Smooth muscle cell (in vitro differentiated cells): ENCODE measurements at regions not wholly inside any gene's neighbourhood (a gene's known extent, or its start where the extent isn't known, plus 50 kb on each side); places are given as distances from the start of the nearest gene placed in this dataset.
A peak's percentile ranks its signal among the peaks of the same experiment; 100 is the strongest.

Experiments
- DNase-seq: peaks from one replicate; lab custom pipeline; 2025; ENCODE audit not compliant: unreplicated experiment; lab: John Stamatoyannopoulos, UW
- H2AFZ ChIP-seq: fragments of 200-600 bp; sonication (generic); 2 replicates; pipeline ENCODE4 v1.6.0; 2016; ENCODE audit warnings: antibody characterized with exemption, low read depth, mild to moderate bottlenecking
- H3F3A ChIP-seq: fragments of 200-600 bp; sonication (generic); 2 replicates; pipeline ENCODE4 v1.6.0; 2017; ENCODE audit warnings: antibody characterized with exemption, low read depth
- H3K27ac ChIP-seq: fragments of 200-600 bp; sonication (generic); 2 replicates; pipeline ENCODE4 v1.5.1; 2016; ENCODE audit warnings: low read depth, mild to moderate bottlenecking
- H3K27me3 ChIP-seq: fragments of 200-600 bp; sonication (generic); 2 replicates; pipeline ENCODE4 v1.6.1; 2016; ENCODE audit warnings: low read depth, mild to moderate bottlenecking
- H3K36me3 ChIP-seq: fragments of 200-600 bp; sonication (generic); 2 replicates; pipeline ENCODE4 v1.5.1; 2016; ENCODE audit warnings: low read depth
- H3K4me1 ChIP-seq: fragments of 200-600 bp; sonication (generic); 2 replicates; pipeline ENCODE4 v1.5.1; 2016; ENCODE audit warnings: low read depth
- H3K4me2 ChIP-seq: fragments of 200-600 bp; sonication (generic); 2 replicates; pipeline ENCODE4 v1.6.0; 2016; ENCODE audit warnings: mild to moderate bottlenecking
- H3K4me3 ChIP-seq: fragments of 200-600 bp; sonication (generic); 2 replicates; pipeline ENCODE4 v1.5.1; 2016; ENCODE audit warnings: mild to moderate bottlenecking
- H3K79me2 ChIP-seq: fragments of 200-600 bp; sonication (generic); 2 replicates; pipeline ENCODE4 v1.6.0; 2016; ENCODE audit warnings: low read depth, mild to moderate bottlenecking
- H3K9ac ChIP-seq: fragments of 200-600 bp; sonication (generic); 2 replicates; pipeline ENCODE4 v1.6.0; 2016; ENCODE audit warnings: low read depth
- H3K9me3 ChIP-seq: fragments of 200-600 bp; sonication (generic); replicated peaks from 2 replicates; pipeline ENCODE4 v1.5.1; 2016; ENCODE audit warnings: low read depth
- H4K20me1 ChIP-seq: fragments of 200-600 bp; sonication (generic); 2 replicates; pipeline ENCODE4 v1.6.0; 2016; ENCODE audit warnings: low read depth
- WGBS: methylation state at CpG from one replicate; pipeline ENCODE4 v1.1.7; 2016; ENCODE audit warnings: low lambda C conversion rate; 5-methylcytosine and 5-hydroxymethylcytosine counted together
- TF ChIP-seq, protein P1 (sequence below): fragments of 200-600 bp; sonication (generic); IDR thresholded peaks from 2 replicates; pipeline ENCODE4 v1.5.1; 2017; ENCODE audit warnings: borderline replicate concordance, mild to moderate bottlenecking, antibody characterized with exemption; ENCODE audit not compliant: insufficient read depth, poor library complexity, severe bottlenecking

DNA sequence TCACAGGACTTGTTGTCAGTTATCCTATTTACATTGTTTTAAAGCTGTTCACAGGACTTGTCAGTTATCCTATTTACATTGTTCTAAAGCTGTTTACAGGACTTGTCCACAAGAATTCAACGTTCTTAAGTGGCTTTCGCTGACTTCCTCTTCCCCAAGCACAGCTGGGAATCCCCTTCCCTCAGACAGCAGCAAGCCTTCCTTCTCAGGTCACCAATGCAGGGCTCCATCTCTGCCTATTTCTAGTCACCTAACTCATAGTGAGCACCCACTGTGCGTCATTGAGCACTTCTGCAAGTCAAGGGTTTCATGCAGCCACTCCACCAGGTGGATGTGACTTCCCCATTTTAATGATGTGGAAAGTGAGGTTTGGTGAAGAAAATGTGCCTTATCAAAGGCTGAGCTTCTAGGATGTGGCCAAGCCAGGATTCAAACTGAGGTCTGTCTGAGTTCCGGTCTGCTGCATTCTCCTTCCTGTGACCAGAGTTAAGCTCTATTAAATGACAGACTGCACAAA is 109.8 kb upstream of the ZNF462 start:
- 27% methylated on average over 4 of the region's 4 CpGs for WGBS
- H3K4me1 ChIP-seq, result peaks cover 6% of the 10 kb centered on the region

DNA sequence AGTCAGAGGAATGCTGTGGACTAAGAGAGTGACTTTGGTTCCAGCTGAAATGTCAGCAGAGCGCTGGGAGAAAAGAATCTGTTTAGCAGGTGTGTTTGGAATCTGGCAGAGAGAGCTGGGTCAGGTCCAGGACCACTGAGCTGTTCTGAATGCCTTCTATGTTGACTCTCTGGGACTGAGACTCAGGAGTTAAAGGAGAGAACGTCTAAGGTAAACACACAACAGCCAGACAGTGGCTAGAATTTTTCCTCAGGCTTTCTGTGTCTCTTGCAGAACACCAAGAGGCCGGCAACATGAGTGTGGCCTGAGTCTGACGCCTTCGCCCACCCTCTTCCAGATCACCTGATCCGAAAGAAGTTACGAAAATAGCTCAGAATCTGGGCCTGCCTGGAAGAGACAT is 107.2 kb upstream of the ZNF462 start:
- H4K20me1 ChIP-seq, result no peaks in the 10 kb centered on the region
- H3K4me3 ChIP-seq, result no peak overlapping the region
- peak overlapping the region; percentile 42 for H2AFZ ChIP-seq
- TF ChIP-seq, protein P1, sequence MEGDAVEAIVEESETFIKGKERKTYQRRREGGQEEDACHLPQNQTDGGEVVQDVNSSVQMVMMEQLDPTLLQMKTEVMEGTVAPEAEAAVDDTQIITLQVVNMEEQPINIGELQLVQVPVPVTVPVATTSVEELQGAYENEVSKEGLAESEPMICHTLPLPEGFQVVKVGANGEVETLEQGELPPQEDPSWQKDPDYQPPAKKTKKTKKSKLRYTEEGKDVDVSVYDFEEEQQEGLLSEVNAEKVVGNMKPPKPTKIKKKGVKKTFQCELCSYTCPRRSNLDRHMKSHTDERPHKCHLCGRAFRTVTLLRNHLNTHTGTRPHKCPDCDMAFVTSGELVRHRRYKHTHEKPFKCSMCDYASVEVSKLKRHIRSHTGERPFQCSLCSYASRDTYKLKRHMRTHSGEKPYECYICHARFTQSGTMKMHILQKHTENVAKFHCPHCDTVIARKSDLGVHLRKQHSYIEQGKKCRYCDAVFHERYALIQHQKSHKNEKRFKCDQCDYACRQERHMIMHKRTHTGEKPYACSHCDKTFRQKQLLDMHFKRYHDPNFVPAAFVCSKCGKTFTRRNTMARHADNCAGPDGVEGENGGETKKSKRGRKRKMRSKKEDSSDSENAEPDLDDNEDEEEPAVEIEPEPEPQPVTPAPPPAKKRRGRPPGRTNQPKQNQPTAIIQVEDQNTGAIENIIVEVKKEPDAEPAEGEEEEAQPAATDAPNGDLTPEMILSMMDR, result no peak
- DNase-seq, result no peak
- no peaks in the 10 kb centered on the region for H3K9me3 ChIP-seq
- peaks cover 6% of the 10 kb centered on the region for H3K4me1 ChIP-seq
- H3K27ac ChIP-seq, result no peak overlapping the region
- WGBS, result 71% methylated on average over 7 of the region's 7 CpGs
- H3F3A ChIP-seq, result peaks cover 13% of the 10 kb centered on the region
- no peaks in the 10 kb centered on the region for H3K36me3 ChIP-seq
- no peaks in the 10 kb centered on the region for H3K27me3 ChIP-seq
- H3K9ac ChIP-seq, result no peak overlapping the region
- H3K4me2 ChIP-seq, result no peak overlapping the region
- no peaks in the 10 kb centered on the region for H3K79me2 ChIP-seq

More for the DNA sequence above, 109.8 kb upstream of the ZNF462 start:
- Histone ChIP-seq H3K9ac (peak overlapping the region; percentile 66), H2AFZ (no peak overlapping the region), H3F3A (peaks cover 7% of the 10 kb centered on the region), H3K36me3 (no peaks in the 10 kb centered on the region), H3K4me3 (no peak overlapping the region), H3K27ac (peak overlapping the region; percentile 92), H3K9me3 (no peaks in the 10 kb centered on the region), H3K4me2 (peak overlapping the region; percentile 57), H3K27me3 (no peaks in the 10 kb centered on the region), H3K79me2 (no peaks in the 10 kb centered on the region), H4K20me1 (no peaks in the 10 kb centered on the region)
- DNase-seq, result no peak
- TF ChIP-seq, protein P1, result no peak

DNA sequence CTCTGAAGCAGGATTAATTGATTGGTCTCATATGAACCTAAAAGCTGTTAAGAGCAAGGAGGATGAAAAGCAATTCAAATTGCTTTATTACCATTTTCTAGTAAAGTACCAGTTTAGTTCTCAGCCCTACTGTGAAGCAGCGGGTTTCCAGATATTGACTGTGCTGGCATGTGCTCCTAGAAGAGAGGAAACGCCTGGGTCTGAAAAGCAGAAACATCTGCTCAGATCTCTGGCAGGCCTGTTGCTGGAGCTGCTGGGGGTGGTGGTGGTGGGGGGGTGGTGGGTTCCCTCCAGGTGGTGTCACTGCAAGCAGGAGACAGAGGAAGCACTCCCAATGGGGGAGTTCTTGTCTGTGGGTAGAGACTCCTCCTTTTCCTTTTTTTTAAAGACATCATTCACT is 105.5 kb upstream of the ZNF462 start:
- H3K9me3 ChIP-seq, result no peaks in the 10 kb centered on the region
- TF ChIP-seq, protein P1, result no peak
- WGBS, result 32% methylated on average over 2 of the region's 2 CpGs
- no peak overlapping the region for H3K4me3 ChIP-seq
- no peak overlapping the region for H3K4me2 ChIP-seq
- no peaks in the 10 kb centered on the region for H3K36me3 ChIP-seq
- H3K27ac ChIP-seq, result no peak overlapping the region
- H3K27me3 ChIP-seq, result no peaks in the 10 kb centered on the region
- DNase-seq, result no peak
- H2AFZ ChIP-seq, result no peak overlapping the region
- no peaks in the 10 kb centered on the region for H3K79me2 ChIP-seq
- no peaks in the 10 kb centered on the region for H4K20me1 ChIP-seq
- H3K4me1 ChIP-seq, result peaks cover 6% of the 10 kb centered on the region
- peaks cover 13% of the 10 kb centered on the region for H3F3A ChIP-seq
- H3K9ac ChIP-seq, result no peak overlapping the region

DNA sequence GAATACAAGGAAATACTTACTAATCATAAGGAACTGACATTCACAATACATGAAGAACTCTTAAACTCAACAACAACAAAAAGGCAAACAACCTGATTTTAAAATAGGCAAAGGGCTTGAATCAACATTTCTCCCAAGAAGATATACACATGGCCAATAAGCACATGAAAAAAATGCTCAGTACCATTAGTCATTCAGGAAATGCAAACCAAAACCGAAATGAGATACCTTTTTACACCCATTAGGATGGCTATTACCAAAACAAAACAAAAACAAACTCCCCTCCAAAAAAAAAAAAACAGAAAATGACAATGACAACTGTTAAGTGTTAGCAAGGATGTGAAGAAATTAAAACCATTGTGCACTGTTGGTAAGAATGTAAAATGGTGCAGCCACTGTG is 104.1 kb upstream of the ZNF462 start:
- no peak for DNase-seq
- Histone ChIP-seq H3K27me3 (no peaks in the 10 kb centered on the region), H3K4me2 (no peak overlapping the region), H3K27ac (no peak overlapping the region), H3K36me3 (no peaks in the 10 kb centered on the region), H3F3A (peaks cover 8% of the 10 kb centered on the region), H3K79me2 (no peaks in the 10 kb centered on the region), H2AFZ (no peak overlapping the region), H4K20me1 (no peaks in the 10 kb centered on the region), H3K9ac (no peak overlapping the region), H3K4me1 (no peaks in the 10 kb centered on the region), H3K9me3 (no peaks in the 10 kb centered on the region), H3K4me3 (no peak overlapping the region)
- TF ChIP-seq, protein P1, result no peak
- WGBS, result 54% methylated on average over 1 of the region's 1 CpG
